DMS53 (cell line): ENCODE measurements at regions not wholly inside any gene's neighbourhood (a gene's known extent, or its start where the extent isn't known, plus 50 kb on each side); places are given as distances from the start of the nearest gene placed in this dataset.

ENCODE experiments used
- DNase-seq: peaks from one replicate; lab custom pipeline; 2025; lab: John Stamatoyannopoulos, UW

DNA sequence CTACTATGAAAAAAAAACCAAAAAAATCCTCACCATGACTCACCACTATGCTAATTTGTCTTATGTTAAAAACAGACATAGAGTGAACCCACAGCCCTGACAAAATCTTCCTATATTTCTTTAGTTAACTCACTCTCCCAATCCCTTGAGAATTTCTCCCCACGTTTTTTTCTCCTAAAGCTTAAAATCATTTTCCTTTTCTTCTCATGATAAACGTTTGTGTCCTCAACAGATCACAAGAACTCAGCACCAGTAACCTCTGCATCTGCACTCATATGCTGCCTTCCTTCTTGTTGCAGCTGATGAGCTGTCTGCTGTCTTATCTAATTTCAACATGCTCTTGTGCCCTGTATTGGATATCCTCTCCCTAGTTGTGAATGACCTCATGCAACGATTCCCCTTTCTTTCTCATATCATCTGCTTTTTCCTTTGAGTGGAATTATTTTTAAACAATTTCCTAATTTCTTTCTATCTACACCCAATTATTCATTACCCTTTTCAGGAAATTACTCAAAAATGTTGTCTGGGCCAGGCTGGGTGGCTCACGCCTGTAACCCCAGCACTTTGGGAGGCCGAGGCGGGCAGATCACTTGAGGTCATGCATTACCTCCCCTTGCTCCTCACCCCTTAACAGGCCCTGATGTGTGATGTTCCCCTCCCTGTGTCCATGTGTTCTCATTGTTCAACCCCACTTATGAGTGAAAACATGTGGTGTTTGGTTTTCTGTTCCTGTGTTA, 427.5 kb upstream of the MGAT4C start:
- DNase-seq, result peak; percentile 29

DNA sequence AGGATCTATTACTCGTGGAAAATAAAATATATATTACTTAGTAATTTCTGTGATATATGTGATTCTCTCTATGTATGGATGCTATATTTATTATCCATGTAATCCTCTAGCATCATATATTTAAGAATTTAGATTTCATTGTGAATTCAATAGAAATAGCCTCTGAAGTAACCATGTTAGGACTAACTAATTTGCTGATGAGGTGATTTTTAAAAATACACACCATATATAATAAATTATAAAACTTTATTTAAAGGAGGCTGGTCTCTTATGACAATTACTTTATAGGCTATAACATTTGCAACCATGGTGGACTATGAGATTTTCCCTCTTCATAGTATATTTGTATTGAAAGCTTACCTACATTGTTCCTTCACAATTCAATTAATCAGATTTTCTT, 424.9 kb upstream of the MGAT4C start:
- DNase-seq, result no peak

DNA sequence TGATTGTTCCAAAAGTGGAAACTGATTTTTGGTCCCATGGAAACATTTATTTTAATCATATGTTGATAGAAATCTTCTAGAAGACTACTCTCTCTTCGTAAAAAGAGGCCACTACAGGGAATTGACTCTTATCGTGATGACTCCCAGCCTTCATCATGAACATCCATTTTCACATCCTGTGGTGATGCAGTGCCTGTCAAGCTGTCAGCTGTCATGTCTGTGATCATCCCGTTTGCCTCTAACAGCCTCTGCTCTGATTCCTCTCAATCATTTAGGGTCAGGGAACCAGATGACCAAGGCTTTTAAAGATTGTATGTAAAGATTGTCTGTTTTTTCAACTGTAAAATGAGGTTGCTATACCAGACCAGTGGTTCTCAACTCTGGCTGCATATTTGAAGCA, 419.0 kb upstream of the MGAT4C start:
- DNase-seq, result no peak

DNA sequence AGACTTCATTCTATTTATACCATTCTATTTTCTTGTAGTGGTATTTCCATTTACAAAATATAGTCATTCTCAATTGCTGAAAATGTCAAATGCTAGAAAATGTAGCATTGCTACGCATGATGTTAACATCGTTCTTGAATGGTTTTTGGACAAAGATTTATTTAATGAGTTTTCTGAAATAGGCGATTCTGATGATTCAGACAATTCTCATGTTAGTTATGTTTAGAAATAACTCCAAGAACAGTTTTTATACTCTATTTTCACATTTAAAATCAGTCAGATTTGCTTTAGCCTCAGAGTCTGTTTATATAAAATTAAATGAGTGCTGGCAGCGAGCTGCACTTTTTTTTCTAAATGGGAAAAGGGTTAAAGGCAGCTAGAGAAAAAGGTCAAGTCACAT, 414.8 kb upstream of the MGAT4C start:
- no peak for DNase-seq

DNA sequence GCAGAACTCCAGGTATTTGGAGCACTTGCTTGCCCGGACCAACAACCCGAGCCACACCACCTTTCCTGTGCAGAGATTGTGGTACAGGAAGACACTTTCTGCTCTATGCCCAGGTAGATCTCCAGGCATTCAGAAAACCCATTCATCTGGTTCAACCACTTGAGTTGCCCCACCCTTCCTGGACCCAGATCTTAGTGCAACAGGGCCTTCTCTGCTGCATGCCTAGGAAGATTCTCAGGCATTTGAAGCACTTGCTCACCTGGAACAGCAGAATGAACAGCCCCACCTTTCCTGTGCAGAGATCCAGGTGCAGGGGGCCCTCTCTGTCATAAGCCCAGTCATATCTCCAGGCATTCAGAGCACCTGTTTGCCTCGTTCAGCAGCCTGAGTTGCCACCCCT, 412.8 kb upstream of the MGAT4C start:
- peak; percentile 74 for DNase-seq

DNA sequence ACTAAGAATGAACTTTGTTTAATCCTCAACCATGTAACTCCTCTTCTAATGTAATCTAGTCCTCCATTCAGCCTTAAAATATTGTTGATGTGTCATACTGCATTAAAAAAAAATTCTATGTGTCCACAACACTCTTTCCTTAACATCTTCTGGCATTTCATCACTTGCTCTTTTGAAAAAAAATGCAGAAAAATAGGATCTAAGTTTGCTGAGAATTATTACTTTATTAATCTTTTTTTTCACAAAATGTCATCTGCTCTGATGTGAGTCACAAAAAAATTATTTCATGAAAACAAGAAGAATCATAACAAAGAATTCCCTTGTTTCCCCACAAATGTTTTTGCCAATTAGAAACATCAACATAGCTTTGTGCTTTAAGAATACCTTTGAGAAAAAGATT, 410.1 kb upstream of the MGAT4C start:
- no peak for DNase-seq

DNA sequence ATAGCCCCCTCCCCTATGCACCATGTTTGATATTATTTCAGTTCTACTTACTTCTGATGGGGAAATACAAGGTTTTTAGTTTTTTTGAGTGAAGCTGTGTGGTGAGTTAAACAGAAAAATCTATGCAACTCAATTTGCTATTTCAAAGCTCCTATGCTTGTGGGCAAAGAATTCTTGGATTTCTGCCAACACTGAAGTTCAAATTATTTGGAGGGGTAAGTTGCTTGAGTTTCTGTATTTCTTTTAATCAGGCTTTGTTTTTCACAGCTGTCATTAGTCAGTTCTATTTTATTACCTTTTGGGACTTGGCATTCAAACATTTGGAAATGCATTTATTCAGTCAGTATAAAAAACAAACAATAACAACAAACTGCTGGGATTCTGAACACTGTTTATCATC, 407.5 kb upstream of the MGAT4C start:
- DNase-seq, result peak; percentile 22

DNA sequence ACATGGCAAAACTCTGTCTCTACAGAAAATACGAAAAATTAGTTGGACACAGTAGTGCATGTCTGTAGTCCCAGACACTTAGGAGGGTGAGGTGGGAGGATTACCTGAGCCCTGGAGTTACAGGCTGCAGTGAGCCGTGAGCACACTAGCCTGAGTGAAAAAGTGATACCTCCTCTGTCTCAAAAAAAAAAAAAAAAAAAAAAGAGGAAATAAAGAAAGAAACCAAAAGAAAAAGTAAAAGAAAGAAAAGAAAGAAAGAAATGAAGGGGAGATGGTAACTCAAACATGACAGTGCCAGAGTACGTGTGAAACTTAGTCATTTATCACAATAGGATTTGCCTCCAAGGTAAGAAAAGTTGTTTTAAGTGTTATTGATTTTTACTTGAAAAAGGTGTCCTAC, 407.0 kb upstream of the MGAT4C start:
- DNase-seq, result no peak

DNA sequence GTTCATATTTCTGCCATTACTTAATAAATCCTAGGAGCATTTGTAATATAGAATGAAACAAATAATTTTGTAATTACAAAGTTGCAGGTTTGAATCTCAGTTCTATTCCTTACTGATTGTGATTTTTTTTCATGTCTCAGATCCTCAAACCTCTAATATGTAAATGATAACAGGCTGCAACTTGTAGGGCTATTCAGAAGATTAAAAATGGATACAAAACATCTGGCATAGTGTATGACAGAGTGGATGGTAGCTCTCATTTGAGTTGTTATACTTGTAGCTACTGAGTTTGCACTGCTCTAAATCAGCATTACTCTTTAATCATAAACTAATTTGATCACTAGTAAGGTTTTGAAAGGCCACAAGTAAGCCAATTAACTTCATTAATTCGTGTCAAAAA, 406.3 kb upstream of the MGAT4C start:
- DNase-seq, result no peak

DNA sequence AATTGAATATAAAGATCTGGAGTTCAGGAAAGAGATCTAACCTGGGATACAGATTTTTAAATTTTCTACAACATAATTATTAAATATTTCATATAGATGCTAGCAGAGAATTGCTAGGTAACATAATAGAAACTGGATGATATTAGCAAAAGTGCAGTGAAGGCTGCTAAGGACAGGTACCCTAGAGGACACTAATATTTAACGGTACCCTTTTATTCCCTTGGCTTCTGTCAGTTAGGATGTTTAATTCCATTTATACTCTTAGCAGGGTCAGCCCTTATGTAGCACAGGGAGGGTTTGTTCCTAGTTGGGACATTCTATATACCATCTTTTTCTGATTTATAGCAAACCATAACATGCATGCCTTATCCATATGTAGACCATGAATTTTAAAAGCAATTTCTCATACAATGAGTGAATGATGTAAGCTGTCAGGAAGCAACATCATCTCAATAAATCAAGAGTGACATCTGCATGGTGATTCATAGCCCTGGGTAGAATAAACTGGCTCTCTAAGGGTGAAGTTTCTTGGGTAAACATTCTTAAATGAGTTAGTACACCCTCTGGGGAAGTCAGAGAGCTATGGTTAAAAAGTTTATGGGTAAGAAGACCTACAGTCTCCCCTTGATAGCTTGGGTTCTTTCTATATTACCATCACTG, 404.4 kb upstream of the MGAT4C start:
- peak; percentile 76 for DNase-seq

DNA sequence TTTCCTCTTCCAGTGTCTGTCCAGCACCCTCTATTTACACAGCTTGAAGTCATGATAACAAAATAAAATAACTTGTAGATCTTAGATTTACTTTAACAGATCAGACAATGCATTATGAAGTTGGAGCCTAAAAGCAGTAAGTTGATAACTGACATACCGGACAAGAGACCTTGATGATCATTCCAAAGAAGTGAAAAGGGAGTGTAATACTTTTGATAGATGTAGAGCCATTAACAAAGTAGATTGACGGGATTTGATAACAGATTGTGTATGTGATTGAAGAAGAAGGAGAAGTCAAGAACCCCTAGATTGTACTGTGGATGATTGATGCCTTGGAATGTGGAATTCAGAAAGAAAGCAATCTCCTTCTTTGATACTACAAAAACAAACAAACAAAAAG, 403.8 kb upstream of the MGAT4C start:
- no peak for DNase-seq

DNA sequence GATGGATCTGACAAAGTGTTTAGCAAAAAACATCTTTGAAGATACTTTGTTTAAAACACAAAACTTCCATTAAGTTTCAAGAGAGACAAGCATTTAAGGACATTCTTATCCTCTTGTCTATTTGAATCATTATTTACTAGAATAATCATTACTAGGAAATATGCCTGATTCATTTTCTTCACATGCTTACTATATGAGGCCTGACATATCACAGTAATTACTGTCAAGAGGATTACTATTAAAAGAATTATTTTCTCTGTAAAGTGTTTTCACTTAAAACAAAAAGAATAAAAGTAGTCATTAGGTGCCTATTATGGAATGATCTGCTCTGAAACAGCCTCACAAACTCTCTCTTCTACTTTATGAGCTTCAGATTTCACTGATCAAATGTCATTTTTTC, 402.1 kb upstream of the MGAT4C start:
- no peak for DNase-seq

DNA sequence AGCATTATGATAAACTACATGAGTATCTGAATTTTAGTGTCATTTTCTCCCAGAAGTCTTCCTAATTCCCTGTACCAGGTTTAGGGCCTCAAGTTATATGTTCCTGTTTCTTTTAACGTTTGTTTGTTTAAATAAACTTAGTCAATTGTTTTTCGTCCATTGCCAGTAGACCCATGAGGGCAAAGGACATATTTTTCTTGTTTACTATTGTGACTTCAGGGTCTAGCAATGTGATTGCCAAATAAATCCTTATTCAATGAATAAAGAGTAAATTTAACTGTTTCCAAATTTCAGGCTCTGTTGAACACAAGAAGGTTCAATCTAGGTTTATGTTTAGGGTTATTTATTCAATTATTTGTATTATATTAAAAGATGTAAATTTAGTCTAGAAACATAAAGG, 391.6 kb upstream of the MGAT4C start:
- no peak for DNase-seq

DNA sequence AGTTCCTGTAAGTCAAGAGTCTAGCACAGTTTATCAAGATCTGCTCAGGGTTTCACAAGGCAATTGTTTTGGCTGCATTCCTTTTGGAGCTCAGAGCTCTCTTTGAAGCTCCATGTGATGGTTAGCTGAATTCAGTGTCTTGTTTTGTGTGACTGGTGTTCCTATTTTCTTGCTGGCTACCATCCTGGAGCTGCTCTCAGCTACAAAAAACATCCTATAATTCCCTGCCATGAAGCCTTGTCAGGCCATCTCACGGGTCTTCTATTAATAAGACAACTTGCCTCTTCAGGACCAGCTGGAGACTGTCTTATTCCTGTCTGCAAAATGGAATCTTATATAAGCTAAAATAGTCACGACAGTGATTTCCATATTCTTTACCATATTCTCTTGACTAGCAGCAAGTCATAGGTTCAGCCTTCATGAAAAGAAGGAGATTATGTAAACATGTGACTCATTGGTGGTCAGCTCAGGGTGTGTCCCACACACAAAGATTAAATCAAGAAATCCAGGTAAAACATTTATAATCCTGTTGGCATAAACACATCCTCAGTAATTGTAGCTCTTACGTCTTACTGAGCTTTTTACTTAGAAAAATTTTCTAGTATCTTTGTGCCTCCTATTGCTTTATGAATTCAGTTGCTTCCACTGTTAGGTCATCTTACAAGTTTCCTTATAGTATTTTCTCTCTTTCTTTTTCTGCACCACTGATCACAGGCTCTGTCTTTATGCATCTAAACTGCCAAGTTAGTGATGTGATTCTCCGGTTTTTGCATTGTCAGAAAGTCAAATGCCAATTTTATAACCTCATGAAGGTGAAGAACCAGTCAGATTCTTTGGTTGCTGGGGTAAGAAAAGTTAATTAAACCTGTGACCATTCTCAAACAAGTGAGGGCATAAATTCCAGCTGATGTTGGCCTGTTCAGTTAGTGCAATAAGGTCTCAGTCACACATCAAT, 378.5 kb upstream of the MGAT4C start:
- DNase-seq, result peak; percentile 54

DNA sequence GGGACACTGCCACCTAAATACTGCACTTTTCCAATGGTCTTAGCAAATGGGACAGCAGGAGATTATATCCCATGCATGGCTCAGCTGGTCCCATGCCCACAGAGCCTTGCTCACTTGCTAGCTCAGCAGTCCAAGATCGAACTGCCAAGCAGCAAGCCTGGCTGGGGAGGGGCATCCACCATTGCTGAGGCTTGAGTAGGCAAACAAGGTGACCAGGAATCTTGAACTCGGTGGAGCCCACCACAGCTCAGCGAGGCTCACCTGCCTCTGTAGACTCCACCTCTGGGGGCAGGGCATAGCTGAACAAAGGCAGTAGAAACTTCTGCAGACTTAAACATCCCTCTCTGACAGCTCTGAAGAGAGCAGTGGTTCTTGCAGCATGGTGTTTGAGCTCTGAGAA, 370.8 kb upstream of the MGAT4C start:
- no peak for DNase-seq

DNA sequence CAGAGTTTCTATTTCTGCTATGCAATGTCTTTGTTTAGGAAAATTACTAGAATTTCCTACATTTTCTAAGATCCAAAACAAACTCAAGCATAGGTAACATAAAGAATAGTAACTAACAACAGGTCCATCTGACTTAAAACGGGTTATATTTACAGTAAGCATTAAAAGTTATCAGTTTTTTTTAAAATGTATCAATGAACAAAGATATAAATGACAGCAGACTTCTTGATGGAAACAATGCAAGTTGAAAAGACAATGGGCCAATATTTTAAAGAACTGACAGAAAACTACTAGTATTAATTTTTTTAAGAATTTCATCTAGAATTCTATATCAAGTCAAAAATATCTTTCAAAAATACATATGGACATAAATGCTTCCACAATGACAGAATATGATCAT, 367.1 kb upstream of the MGAT4C start:
- no peak for DNase-seq

DNA sequence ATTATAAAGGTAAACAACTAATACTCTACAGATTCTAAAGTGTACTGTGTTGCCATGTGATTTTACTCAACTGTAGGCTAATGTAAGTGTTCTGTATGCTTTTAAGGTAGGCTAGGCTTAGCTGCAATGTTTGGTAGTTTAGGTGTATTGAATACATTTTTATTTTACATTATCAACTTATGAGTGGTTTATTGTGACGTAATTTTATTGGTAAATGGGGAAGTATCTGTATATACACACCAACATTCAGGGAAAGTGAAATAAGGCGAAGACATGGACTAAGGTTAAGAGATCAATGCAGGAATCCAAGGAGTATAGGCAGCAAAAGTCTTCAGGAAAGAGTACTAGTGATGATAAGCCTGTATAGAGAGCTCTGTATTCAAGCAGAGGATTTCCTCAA, 365.8 kb upstream of the MGAT4C start:
- DNase-seq, result no peak

DNA sequence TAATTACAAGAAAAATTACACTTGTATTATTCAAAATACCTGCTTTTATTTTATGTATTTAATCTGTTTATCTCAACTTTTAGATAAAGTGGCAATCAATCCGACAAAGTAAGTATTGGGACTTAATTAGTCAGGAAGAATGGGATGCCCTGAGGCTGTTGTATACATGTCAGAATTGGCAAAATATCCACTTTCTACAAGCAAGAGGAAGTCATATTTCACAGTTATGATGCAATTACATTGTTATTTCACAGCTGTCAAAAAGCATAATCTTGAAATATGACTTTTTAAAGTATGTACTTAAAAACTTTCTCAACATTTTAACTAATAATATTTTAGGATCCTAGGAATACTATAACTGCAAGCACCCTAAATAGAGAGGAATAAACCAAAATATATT, 357.1 kb upstream of the MGAT4C start:
- no peak for DNase-seq

DNA sequence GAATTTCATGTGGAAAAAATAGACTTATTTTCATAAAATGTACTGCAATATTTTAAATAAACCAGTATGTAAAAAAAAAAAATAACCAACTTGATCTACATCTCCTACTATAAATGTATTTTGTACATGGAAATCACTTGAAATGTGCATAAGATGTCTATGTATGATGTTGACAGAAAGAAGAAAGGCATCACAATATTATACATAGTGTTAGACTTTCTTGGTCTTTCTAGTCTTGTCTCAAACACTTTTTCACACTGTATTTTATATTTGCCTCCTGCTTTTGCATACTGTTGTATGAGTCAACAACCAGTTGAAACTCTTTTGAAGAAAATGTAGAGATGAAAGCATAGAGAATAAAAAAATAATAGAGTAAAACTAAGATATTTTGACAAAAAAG, 352.4 kb upstream of the MGAT4C start:
- DNase-seq, result no peak

DNA sequence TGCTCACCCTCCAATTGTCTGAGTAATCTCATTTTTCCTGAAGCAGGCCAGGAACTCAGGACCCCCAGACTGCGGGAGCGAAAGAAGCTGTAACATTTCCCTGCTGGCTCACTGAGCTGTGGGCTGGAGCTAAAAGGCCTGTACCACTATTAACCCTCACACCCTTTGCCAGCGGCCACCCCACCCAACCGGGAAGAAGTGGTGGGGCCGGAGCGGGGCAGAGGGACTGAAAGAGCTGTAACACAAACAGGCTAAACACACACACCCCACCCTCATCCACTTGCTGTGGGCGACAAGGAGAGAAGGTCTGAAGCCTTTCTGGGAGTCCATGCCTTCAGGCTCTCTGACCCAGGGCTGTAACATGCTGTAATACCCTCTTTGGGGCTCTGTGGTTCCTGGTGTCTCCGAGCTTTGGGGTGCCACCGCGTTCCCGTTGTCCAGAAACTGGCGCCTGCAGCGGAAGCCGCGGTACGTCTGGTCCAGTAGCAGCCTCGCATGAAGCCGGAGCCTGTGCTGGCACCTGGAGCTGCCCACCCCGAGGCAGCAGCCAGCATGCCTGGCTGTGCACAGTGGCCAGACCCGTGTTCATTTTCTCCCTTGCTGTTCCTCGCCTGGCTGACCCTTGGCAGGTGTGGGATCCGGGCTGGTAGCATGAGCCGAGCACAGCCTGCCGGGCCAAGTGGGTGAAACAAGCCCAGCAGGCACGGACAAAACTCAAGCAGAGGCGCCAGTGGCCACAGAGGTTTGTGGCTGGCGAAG, 345.5 kb upstream of the MGAT4C start:
- DNase-seq, result no peak

DNA sequence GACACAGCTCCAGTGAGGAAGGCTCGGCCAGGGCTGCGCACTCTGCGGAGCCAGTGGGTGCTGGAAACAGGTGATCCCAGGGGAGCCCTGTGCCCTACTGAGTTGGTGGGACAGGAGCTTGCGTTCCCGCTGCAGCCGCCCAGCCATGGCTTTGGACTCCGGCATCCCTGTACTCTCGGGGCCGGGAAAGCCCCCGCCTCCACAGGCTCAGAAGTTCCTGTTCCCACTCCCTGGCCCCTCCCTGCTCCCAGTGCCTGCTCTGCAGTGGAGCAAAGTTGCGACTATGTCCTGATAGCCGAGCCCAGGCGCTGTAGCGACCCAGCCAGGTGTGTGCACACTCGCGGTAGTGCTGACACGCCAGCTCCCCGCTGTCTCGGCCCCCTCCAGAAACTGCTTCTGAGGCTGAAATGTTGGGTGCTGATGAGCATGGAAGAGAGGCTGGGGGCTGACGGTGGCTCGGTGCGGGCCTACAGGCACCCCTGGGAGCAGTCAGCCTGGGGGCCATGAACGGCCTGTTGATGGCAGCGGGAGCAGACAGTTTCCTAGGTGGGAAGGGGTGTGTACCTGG, 344.6 kb upstream of the MGAT4C start:
- DNase-seq, result no peak

DNA sequence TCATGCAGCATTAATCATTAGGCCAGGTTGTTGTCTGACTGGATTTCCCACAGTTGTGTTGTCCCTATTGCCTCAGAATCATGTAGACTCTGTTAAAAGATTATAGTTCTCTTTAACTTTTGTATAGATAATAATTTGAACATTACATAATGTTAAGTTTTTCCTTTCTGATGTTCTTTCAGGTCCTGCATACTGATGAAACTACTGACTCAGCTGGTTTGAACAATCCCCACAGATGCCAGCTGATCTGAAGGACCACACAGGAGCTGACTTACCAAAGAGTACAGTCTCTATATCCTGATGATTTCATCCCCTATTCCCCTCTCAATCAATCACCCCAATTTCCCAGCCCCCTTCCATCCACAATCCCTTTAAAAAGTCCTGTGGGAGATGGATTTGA, 341.2 kb upstream of the MGAT4C start:
- DNase-seq, result no peak
